ENCODE measurements at regions not wholly inside any gene's neighbourhood (a gene's known extent, or its start where the extent isn't known, plus 50 kb on each side); places are given as distances from the start of the nearest gene placed in this dataset.
"Not testable (repeated sequence)": the region's sequence is repeated elsewhere in the genome, so short reads cannot be mapped to it uniquely, and the experiment has no call there.

DNA sequence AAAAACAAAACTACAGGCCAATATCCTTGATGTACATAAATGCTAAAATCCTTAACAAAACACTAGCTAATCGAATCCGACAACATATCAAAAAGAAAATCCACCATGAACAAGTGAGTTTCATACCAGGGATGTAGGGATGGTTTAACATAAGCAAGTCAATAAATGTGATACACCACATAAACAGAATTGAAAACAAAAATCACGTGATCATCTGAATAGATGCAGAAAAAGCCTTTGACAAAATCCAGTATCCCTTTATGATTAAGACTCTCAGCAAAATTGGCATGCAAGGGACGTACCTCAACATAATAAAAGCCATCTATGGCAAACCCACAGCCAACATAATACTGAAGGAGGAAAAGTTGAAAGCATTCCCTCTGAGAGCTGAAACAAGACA, 466.1 kb downstream of the BRINP3 start:
- no peak for DNase-seq (ENCODE audit: low spot score)

DNA sequence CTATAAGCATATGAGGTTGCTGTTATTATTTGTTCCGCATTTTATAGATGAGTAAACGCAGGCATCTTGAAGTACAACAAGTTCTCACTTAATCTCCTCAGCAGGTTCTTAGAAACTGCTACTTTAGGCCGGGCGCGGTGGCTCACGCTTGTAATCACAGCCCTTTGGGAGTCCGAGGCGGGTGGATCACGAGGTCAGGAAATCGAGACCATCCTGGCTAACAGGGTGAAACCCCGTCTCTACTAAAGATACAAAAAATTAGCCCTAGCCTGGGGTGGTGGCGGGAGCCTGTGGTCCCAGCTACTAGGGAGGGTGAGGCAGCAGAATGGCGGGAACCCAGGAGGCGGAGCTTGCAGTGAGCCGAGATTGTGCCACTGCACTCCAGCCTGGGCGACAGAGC, 458.5 kb downstream of the BRINP3 start:
- DNase-seq (ENCODE audit: low spot score), result not testable (repeated sequence)

- no peak for DNase-seq (ENCODE audit: low spot score)
These were observed 457.9 kb downstream of the BRINP3 start for GRCh38 chr1:190019717-190020116.

DNA sequence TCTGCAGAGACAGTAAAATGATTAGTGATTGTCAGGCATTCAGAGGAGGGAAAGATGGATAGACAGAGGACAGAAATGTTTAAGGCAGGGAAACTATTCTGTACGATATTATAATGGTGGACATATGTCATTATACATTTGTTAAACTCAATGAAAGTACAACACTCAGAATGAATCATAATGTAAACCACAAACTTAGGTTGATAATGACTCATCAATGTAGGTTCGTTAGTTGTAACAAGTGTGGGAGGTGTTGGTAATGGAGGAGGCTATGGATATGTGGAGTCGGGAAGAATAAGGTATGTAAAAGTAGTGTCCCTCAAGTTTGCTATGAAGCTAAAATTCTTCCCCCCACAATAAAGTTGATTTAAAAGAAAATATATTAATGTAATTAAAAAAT, 455.0 kb downstream of the BRINP3 start:
- DNase-seq (ENCODE audit: low spot score), result no peak

DNA sequence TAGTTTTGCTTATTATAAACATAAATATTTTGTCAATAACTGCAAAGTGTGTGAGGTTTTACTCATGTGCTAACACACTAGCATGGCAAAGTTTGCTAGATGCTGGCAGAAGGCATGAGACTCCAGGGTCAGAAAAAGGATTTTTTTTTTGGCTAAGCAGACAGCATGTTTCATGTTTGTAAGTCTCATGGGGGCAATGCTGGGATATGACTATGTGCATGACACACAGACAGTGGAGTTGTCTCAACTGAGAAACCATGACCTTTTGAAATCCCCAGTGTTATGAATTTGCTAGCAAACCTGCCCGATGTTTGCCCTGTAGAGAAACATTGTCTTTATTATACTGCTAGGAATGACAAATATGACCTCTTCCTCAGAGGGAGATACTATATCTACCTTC, 448.2 kb downstream of the BRINP3 start:
- no peak for DNase-seq (ENCODE audit: low spot score)

DNA sequence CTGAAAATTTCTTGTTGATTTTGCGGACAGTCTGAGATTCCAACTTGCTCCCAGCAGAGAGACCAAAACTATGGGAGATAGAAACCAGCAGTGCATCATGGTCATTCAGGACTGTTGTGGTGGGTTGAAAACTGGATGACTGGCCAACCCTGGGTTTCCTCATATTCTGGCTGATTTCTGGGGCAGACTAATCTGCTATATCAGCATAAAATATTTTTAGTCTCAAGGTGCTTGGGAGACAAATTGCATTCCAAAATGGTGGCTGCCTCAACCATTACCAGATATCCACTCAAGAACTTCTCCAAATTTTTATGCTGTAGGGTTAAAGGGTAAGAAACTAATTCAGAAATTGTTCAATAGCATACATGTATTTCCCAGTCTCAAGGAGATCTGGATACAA, 434.0 kb downstream of the BRINP3 start:
- DNase-seq (ENCODE audit: low spot score), result no peak

- DNase-seq (ENCODE audit: low spot score), result no peak
These were observed 431.4 kb downstream of the BRINP3 start for GRCh38 chr1:190046231-190046630.
